ENCODE measurements at regions not wholly inside any gene's neighbourhood (a gene's known extent, or its start where the extent isn't known, plus 50 kb on each side); places are given as distances from the start of the nearest gene placed in this dataset.

DNA sequence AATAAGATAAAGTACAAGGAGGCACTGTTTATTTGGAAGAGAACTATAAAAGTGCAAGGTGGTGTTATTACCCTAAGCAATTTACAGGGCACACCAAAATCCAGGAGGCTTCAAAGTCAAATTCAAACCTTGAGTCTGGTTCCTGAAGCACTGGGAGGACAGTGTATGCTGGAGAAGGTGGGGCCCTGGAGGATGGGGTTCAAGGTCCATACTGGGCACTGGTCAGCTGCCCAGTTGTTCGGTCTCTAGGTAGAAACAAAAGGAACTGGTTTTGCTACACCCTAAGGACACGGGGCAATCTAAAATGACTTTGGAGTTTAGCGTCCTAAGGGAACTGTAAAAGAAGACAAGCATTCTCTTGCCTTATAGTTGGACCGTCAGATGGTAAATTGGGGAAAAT is 78.4 kb upstream of the ELMO1 start:
- TF ChIP-seq POLR2AphosphoS5 (IDR thresholded peaks at IDR 0.05) (no peak), POLR2A (IDR thresholded peaks at IDR 0.05) (no peak)
- TF ChIP-seq, protein P1, sequence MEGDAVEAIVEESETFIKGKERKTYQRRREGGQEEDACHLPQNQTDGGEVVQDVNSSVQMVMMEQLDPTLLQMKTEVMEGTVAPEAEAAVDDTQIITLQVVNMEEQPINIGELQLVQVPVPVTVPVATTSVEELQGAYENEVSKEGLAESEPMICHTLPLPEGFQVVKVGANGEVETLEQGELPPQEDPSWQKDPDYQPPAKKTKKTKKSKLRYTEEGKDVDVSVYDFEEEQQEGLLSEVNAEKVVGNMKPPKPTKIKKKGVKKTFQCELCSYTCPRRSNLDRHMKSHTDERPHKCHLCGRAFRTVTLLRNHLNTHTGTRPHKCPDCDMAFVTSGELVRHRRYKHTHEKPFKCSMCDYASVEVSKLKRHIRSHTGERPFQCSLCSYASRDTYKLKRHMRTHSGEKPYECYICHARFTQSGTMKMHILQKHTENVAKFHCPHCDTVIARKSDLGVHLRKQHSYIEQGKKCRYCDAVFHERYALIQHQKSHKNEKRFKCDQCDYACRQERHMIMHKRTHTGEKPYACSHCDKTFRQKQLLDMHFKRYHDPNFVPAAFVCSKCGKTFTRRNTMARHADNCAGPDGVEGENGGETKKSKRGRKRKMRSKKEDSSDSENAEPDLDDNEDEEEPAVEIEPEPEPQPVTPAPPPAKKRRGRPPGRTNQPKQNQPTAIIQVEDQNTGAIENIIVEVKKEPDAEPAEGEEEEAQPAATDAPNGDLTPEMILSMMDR (IDR thresholded peaks at IDR 0.05) = no peak

Measured in breast epithelium (tissue), 3 donors.